Activated CD8-positive, alpha-beta T cell treated with anti-CD3 and anti-CD28 coated beads, Interleukin-2, amount 10 ng/mL, durations not matched to agents 7 days and 5 days (primary cell): ENCODE measurements at regions not wholly inside any gene's neighbourhood (a gene's known extent, or its start where the extent isn't known, plus 50 kb on each side); places are given as distances from the start of the nearest gene placed in this dataset.
"Not testable (repeated sequence)": the region's sequence is repeated elsewhere in the genome, so short reads cannot be mapped to it uniquely, and the experiment has no call there.

ENCODE experiments used
- ATAC-seq: fragments of 150-1000 bp; cut with Tn5 transposase; one replicate; pipeline ENCODE4 v1.10.0; 2021; ENCODE audit warnings: moderate library complexity
- CTCF ChIA-PET: fragments of 350-600 bp; sonication (Branson Sonifier 250); formaldehyde crosslinking; loops from one replicate; lab custom pipeline; 2021; ENCODE audit warnings: antibody characterized with exemption; lab: Charles Lee
- POLR2A ChIA-PET: fragments of 350-600 bp; sonication (Branson Sonifier 250); formaldehyde crosslinking; loops from one replicate; lab custom pipeline; 2021; ENCODE audit warnings: antibody characterized with exemption; lab: Charles Lee
- DNase-seq: peaks from one replicate; pipeline ENCODE4 v3.0.0-alpha.2; 2020
- H3K27ac Mint-ChIP-seq: one replicate; pipeline ENCODE4 v1.8.0; 2021; ENCODE audit warnings: mild to moderate bottlenecking, mixed read lengths
- H3K27me3 Mint-ChIP-seq: one replicate; pipeline ENCODE4 v1.8.0; 2021; ENCODE audit warnings: low read depth, mixed read lengths
- H3K36me3 Mint-ChIP-seq: one replicate; pipeline ENCODE4 v1.8.0; 2021; ENCODE audit warnings: low read depth, mixed read lengths
- H3K4me1 Mint-ChIP-seq: one replicate; pipeline ENCODE4 v1.8.0; 2021; ENCODE audit warnings: low read depth, mixed read lengths
- H3K4me3 Mint-ChIP-seq: one replicate; pipeline ENCODE4 v1.8.0; 2021; ENCODE audit warnings: mild to moderate bottlenecking, mixed read lengths
- H3K9me3 Mint-ChIP-seq: one replicate; pipeline ENCODE4 v1.8.0; 2022; ENCODE audit warnings: mixed read lengths; ENCODE audit not compliant: insufficient read depth

GRCh38 chr14:41549821-41550607 is 56.7 kb upstream of the LRFN5 start:
- no peaks in the 10 kb centered on the region for H3K9me3 Mint-ChIP-seq
- CTCF ChIA-PET = no interaction called here
- ATAC-seq = no peak
- H3K27ac Mint-ChIP-seq = no peak overlapping the region
- POLR2A ChIA-PET = no interaction called here
- no peaks in the 10 kb centered on the region for H3K4me1 Mint-ChIP-seq
- no peak for DNase-seq
- no peak overlapping the region for H3K4me3 Mint-ChIP-seq
- H3K27me3 Mint-ChIP-seq = no peaks in the 10 kb centered on the region
- no peaks in the 10 kb centered on the region for H3K36me3 Mint-ChIP-seq

GRCh38 chr14:41549282-41549681 is 57.4 kb upstream of the LRFN5 start:
- ChIA-PET CTCF (no interaction called here), POLR2A (no interaction called here)
- H3K36me3 Mint-ChIP-seq = no peaks in the 10 kb centered on the region
- no peaks in the 10 kb centered on the region for H3K4me1 Mint-ChIP-seq
- H3K9me3 Mint-ChIP-seq = no peaks in the 10 kb centered on the region
- no peak overlapping the region for H3K4me3 Mint-ChIP-seq
- no peak for DNase-seq
- no peak overlapping the region for H3K27ac Mint-ChIP-seq
- H3K27me3 Mint-ChIP-seq = no peaks in the 10 kb centered on the region
- ATAC-seq = no peak

GRCh38 chr14:41548666-41549065 is 58.0 kb upstream of the LRFN5 start:
- Mint-ChIP-seq H3K27me3 (no peaks in the 10 kb centered on the region), H3K4me3 (no peak overlapping the region), H3K4me1 (no peaks in the 10 kb centered on the region), H3K36me3 (no peaks in the 10 kb centered on the region), H3K27ac (no peak overlapping the region), H3K9me3 (no peaks in the 10 kb centered on the region)
- POLR2A ChIA-PET = no interaction called here
- CTCF ChIA-PET = no interaction called here
- ATAC-seq = no peak
- no peak for DNase-seq

- H3K27ac Mint-ChIP-seq = no peak overlapping the region
- DNase-seq (no peak), ATAC-seq (no peak)
- no peak overlapping the region for H3K4me3 Mint-ChIP-seq
- no peaks in the 10 kb centered on the region for H3K4me1 Mint-ChIP-seq
- POLR2A ChIA-PET = no interaction called here
- H3K9me3 Mint-ChIP-seq = no peaks in the 10 kb centered on the region
- H3K36me3 Mint-ChIP-seq = no peaks in the 10 kb centered on the region
- CTCF ChIA-PET = no interaction called here
- H3K27me3 Mint-ChIP-seq = no peaks in the 10 kb centered on the region
Observed at GRCh38 chr14:41541333-41541732, 65.3 kb upstream of the LRFN5 start.

GRCh38 chr14:41532255-41532654 is 74.4 kb upstream of the LRFN5 start:
- Mint-ChIP-seq H3K36me3 (no peaks in the 10 kb centered on the region), H3K27me3 (no peaks in the 10 kb centered on the region), H3K9me3 (no peaks in the 10 kb centered on the region), H3K27ac (no peak overlapping the region), H3K4me1 (no peaks in the 10 kb centered on the region), H3K4me3 (no peak overlapping the region)
- DNase-seq (no peak), ATAC-seq (no peak)
- CTCF ChIA-PET = no interaction called here
- POLR2A ChIA-PET = no interaction called here

- ChIA-PET CTCF (no interaction called here), POLR2A (no interaction called here)
- Mint-ChIP-seq H3K9me3 (no peaks in the 10 kb centered on the region), H3K27me3 (no peaks in the 10 kb centered on the region), H3K36me3 (no peaks in the 10 kb centered on the region), H3K4me1 (no peaks in the 10 kb centered on the region), H3K27ac (no peak overlapping the region), H3K4me3 (no peak overlapping the region)
- no peak for DNase-seq
- ATAC-seq = no peak
Observed at GRCh38 chr14:41521891-41522290, 84.8 kb upstream of the LRFN5 start.

GRCh38 chr14:41518030-41518429 is 88.6 kb upstream of the LRFN5 start:
- ATAC-seq, H3K27me3 Mint-ChIP-seq, DNase-seq, CTCF ChIA-PET, H3K4me3 Mint-ChIP-seq, H3K4me1 Mint-ChIP-seq, H3K27ac Mint-ChIP-seq, H3K36me3 Mint-ChIP-seq, POLR2A ChIA-PET, H3K9me3 Mint-ChIP-seq: not testable (repeated sequence)

- no peak overlapping the region for H3K4me3 Mint-ChIP-seq
Observed at GRCh38 chr14:41506552-41506951, 100.1 kb upstream of the LRFN5 start.

GRCh38 chr14:41505491-41505890 is 101.2 kb upstream of the LRFN5 start:
- ATAC-seq = no peak
- H3K27ac Mint-ChIP-seq = no peak overlapping the region
- DNase-seq = no peak

More at GRCh38 chr14:41506552-41506951, 100.1 kb upstream of the LRFN5 start:
- H3K27ac Mint-ChIP-seq = no peak overlapping the region
- no peaks in the 10 kb centered on the region for H3K36me3 Mint-ChIP-seq
- H3K27me3 Mint-ChIP-seq = no peaks in the 10 kb centered on the region
- H3K9me3 Mint-ChIP-seq = no peaks in the 10 kb centered on the region
- ChIA-PET POLR2A (no interaction called here), CTCF (no interaction called here)
- H3K4me1 Mint-ChIP-seq = no peaks in the 10 kb centered on the region
- no peak for ATAC-seq
- DNase-seq = no peak

GRCh38 chr14:41498959-41499358 is 107.7 kb upstream of the LRFN5 start:
- Mint-ChIP-seq H3K27ac (no peak overlapping the region), H3K9me3 (no peaks in the 10 kb centered on the region), H3K4me3 (no peak overlapping the region), H3K36me3 (no peaks in the 10 kb centered on the region), H3K4me1 (no peaks in the 10 kb centered on the region), H3K27me3 (no peaks in the 10 kb centered on the region)
- POLR2A ChIA-PET = no interaction called here
- CTCF ChIA-PET = interaction anchor here (0.6 kb wide), 1 partner anchor 10 kb away, joined by 3 read pairs; no protein-coding TSS in a partner anchor
- DNase-seq (no peak), ATAC-seq (no peak)

More at GRCh38 chr14:41505491-41505890, 101.2 kb upstream of the LRFN5 start:
- Mint-ChIP-seq H3K4me3 (no peak overlapping the region), H3K4me1 (no peaks in the 10 kb centered on the region), H3K9me3 (no peaks in the 10 kb centered on the region), H3K27me3 (no peaks in the 10 kb centered on the region), H3K36me3 (no peaks in the 10 kb centered on the region)
- POLR2A ChIA-PET = no interaction called here
- CTCF ChIA-PET = no interaction called here

GRCh38 chr14:41490323-41490722 is 116.4 kb upstream of the LRFN5 start:
- ChIA-PET POLR2A (no interaction called here), CTCF (no interaction called here)
- Mint-ChIP-seq H3K27me3 (no peaks in the 10 kb centered on the region), H3K4me1 (no peaks in the 10 kb centered on the region), H3K4me3 (no peak overlapping the region), H3K9me3 (no peaks in the 10 kb centered on the region), H3K27ac (no peak overlapping the region), H3K36me3 (no peaks in the 10 kb centered on the region)
- DNase-seq = no peak
- no peak for ATAC-seq

- H3K4me1 Mint-ChIP-seq = no peaks in the 10 kb centered on the region
Observed at GRCh38 chr14:41489315-41489972, 117.2 kb upstream of the LRFN5 start.

More at GRCh38 chr14:41489315-41489972, 117.2 kb upstream of the LRFN5 start:
- Mint-ChIP-seq H3K27me3 (no peaks in the 10 kb centered on the region), H3K27ac (no peak overlapping the region), H3K9me3 (no peaks in the 10 kb centered on the region), H3K36me3 (no peaks in the 10 kb centered on the region), H3K4me3 (no peak overlapping the region)
- DNase-seq = no peak
- ChIA-PET POLR2A (no interaction called here), CTCF (no interaction called here)
- no peak for ATAC-seq
